ENCODE measurements at regions not wholly inside any gene's neighbourhood (a gene's known extent, or its start where the extent isn't known, plus 50 kb on each side); places are given as distances from the start of the nearest gene placed in this dataset.

- peaks cover 5% of the 10 kb centered on the region for H3K4me1 Mint-ChIP-seq
- no peak for TF ChIP-seq CTCF (IDR thresholded peaks at IDR 0.05; ENCODE audit: unreplicated experiment in 3 of 3)
- peaks cover 36% of the 10 kb centered on the region for H3K9me3 Mint-ChIP-seq
- no peaks in the 10 kb centered on the region for H3K36me3 Mint-ChIP-seq (ENCODE audit: low read depth)
- no peak overlapping the region for H3K27ac Mint-ChIP-seq
- peaks cover 6% of the 10 kb centered on the region for H3K27me3 Mint-ChIP-seq (ENCODE audit: low read depth)
- no peak overlapping the region for H3K4me3 Mint-ChIP-seq
These were observed 76.6 kb downstream of the SOD2 start for GRCh38 chr6:159616456-159616855.

GRCh38 chr6:159615918-159616317 lies 77.1 kb downstream of the SOD2 start:
- no peak overlapping the region for H3K27ac Mint-ChIP-seq
- H3K36me3 Mint-ChIP-seq (ENCODE audit: low read depth), result no peaks in the 10 kb centered on the region
- H3K27me3 Mint-ChIP-seq (ENCODE audit: low read depth), result peaks cover 6% of the 10 kb centered on the region
- H3K4me3 Mint-ChIP-seq, result no peak overlapping the region
- H3K9me3 Mint-ChIP-seq, result peaks cover 36% of the 10 kb centered on the region
- peaks cover 2% of the 10 kb centered on the region for H3K4me1 Mint-ChIP-seq
- TF ChIP-seq CTCF (IDR thresholded peaks at IDR 0.05; ENCODE audit: unreplicated experiment in 3 of 3), result no peak

- Mint-ChIP-seq H3K4me3 (no peak overlapping the region), H3K27me3 (ENCODE audit: low read depth) (no peaks in the 10 kb centered on the region), H3K9me3 (peaks cover 13% of the 10 kb centered on the region), H3K36me3 (ENCODE audit: low read depth) (no peaks in the 10 kb centered on the region), H3K4me1 (no peaks in the 10 kb centered on the region), H3K27ac (no peak overlapping the region)
- no peak for TF ChIP-seq CTCF (IDR thresholded peaks at IDR 0.05; ENCODE audit: unreplicated experiment in 3 of 3)
These were observed 82.2 kb downstream of the SOD2 start for GRCh38 chr6:159610881-159611280.

DNA sequence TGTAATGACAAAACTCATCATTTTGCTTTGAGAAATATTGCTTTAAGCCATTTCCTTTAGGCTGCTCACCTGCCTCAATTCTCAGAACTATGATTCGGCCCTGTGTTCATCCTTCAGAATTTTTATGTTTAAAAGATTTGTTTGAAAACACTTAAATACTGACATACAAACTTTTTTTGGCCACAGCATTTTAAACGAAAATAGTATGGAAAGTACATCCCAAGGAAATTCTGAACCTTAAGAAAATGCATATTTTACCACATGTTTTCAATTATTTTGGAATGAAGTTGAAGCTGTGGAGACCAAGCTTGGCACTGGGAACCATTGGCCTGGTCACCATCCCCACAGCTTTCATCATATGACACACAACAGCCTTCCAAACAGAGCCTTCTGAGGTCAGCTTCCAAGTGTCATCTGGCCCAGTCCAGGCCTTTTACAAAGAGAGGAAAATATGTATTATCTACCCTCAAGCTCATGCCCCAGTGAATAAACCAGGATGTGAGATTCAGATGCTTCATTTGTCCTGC lies 83.3 kb downstream of the SOD2 start:
- Mint-ChIP-seq H3K36me3 (ENCODE audit: low read depth) (no peaks in the 10 kb centered on the region), H3K4me3 (no peak overlapping the region)

DNA sequence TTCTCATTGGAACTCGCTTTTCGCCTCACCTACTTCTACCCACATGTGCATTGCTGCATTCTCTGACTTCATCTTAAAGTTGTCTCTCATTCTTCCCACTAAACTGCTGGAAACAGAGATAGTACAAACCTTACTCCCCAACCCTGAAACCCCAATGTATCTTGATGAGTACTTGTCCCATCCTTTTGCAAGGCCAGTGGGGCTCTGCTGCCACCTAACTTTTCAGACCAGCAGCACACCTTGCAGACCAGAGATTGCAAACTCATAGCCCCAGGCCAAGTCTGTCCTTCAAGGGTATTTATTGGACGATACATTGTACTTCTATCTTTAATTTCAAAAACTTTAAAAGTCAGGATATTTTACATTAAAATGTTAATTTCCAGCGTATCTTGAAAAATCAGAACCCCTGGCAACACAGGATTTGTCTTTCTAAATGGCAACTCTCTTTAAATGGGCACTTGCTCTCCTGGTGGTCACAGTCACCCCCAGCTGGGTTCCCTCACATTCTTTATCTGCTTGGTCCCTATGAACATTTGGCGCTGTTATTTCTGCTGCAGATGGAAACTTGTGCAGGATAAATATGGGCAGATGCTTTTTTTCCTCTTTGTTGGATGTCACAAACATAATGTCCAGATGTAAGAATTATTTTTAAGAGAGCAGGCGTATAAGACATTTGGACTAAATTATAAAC lies 83.9 kb downstream of the SOD2 start:
- peaks cover 6% of the 10 kb centered on the region for H3K9me3 Mint-ChIP-seq
- peak in 1 of 3 experiments; percentile 13 for TF ChIP-seq CTCF (IDR thresholded peaks at IDR 0.05; ENCODE audit: unreplicated experiment in 3 of 3)
- H3K27me3 Mint-ChIP-seq (ENCODE audit: low read depth), result no peaks in the 10 kb centered on the region
- no peaks in the 10 kb centered on the region for H3K36me3 Mint-ChIP-seq (ENCODE audit: low read depth)
- H3K27ac Mint-ChIP-seq, result no peak overlapping the region
- no peaks in the 10 kb centered on the region for H3K4me1 Mint-ChIP-seq
- H3K4me3 Mint-ChIP-seq, result no peak overlapping the region

More for the DNA sequence above, 83.3 kb downstream of the SOD2 start:
- Mint-ChIP-seq H3K9me3 (peaks cover 8% of the 10 kb centered on the region), H3K27ac (no peak overlapping the region), H3K27me3 (ENCODE audit: low read depth) (no peaks in the 10 kb centered on the region), H3K4me1 (no peaks in the 10 kb centered on the region)
- TF ChIP-seq CTCF (IDR thresholded peaks at IDR 0.05; ENCODE audit: unreplicated experiment in 3 of 3), result no peak

DNA sequence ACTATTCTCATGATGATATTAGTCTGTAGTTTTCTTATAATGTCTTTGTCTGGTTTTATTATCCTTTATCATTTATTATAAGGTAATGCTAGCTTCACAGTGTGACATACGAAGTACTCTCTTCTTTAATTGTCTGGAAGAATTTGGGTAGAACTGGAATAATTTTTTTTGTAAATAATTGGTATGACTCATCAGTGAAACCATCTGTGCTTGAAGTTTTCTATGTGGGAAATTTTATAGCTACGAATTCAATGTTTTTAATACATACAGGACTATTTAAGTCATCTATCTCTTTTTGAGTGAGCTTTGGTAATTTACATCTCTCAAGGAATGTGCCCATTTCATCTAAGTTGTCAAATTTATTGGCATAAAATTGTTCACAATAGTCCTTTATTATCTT lies 86.3 kb downstream of the SOD2 start:
- H3K4me3 Mint-ChIP-seq, result no peak overlapping the region
- no peak for TF ChIP-seq CTCF (IDR thresholded peaks at IDR 0.05; ENCODE audit: unreplicated experiment in 3 of 3)
- H3K9me3 Mint-ChIP-seq, result peaks cover 6% of the 10 kb centered on the region
- no peak overlapping the region for H3K27ac Mint-ChIP-seq
- H3K4me1 Mint-ChIP-seq, result no peaks in the 10 kb centered on the region
- no peaks in the 10 kb centered on the region for H3K27me3 Mint-ChIP-seq (ENCODE audit: low read depth)
- no peaks in the 10 kb centered on the region for H3K36me3 Mint-ChIP-seq (ENCODE audit: low read depth)
